ENCODE measurements at regions not wholly inside any gene's neighbourhood (a gene's known extent, or its start where the extent isn't known, plus 50 kb on each side); places are given as distances from the start of the nearest gene placed in this dataset.
A peak's percentile ranks its signal among the peaks of the same experiment; 100 is the strongest.
"Not testable (repeated sequence)": the region's sequence is repeated elsewhere in the genome, so short reads cannot be mapped to it uniquely, and the experiment has no call there.

GRCh38 chr6:71007298-71007697 is 50.4 kb upstream of the B3GAT2 start:
- not testable (repeated sequence) for H3K36me3 ChIP-seq (ENCODE audit: control insufficient read depth, low read length); H3K9me3 ChIP-seq (ENCODE audit: control insufficient read depth, insufficient read depth, low read length); H3K4me3 ChIP-seq (ENCODE audit: low read length); H3K79me2 ChIP-seq (ENCODE audit: control insufficient read depth, low read length); H3K27me3 ChIP-seq (ENCODE audit: control insufficient read depth, low read length); H3K9me2 ChIP-seq (replicated peaks; ENCODE audit: control insufficient read depth, low read length); H4K20me1 ChIP-seq (ENCODE audit: control insufficient read depth, insufficient read depth, low read depth, low read length); H3F3A ChIP-seq (ENCODE audit: control insufficient read depth, insufficient read depth); H3K4me2 ChIP-seq (ENCODE audit: low read length); H3K27ac ChIP-seq (ENCODE audit: low read depth, low read length)
- peaks cover 10% of the 10 kb centered on the region for H3K4me1 ChIP-seq (ENCODE audit: control insufficient read depth, low read length)

GRCh38 chr6:71011871-71012371 is 55.1 kb upstream of the B3GAT2 start:
- Histone ChIP-seq H3K36me3 (ENCODE audit: control insufficient read depth, low read length) (no peaks in the 10 kb centered on the region), H3K4me1 (ENCODE audit: control insufficient read depth, low read length) (peaks cover 20% of the 10 kb centered on the region), H3K79me2 (ENCODE audit: control insufficient read depth, low read length) (no peaks in the 10 kb centered on the region), H3K9me3 (ENCODE audit: control insufficient read depth, insufficient read depth, low read length) (no peaks in the 10 kb centered on the region), H4K20me1 (ENCODE audit: control insufficient read depth, insufficient read depth, low read depth, low read length) (no peaks in the 10 kb centered on the region), H3K4me3 (ENCODE audit: low read length) (peak overlapping the region; percentile 26; the same call in 1 of the 2 replicates), H3K4me2 (ENCODE audit: low read length) (peak overlapping the region; percentile 46), H3K27me3 (ENCODE audit: control insufficient read depth, low read length) (no peaks in the 10 kb centered on the region), H3K27ac (ENCODE audit: low read depth, low read length) (no peak overlapping the region), H3F3A (ENCODE audit: control insufficient read depth, insufficient read depth) (no peaks in the 10 kb centered on the region), H3K9me2 (replicated peaks; ENCODE audit: control insufficient read depth, low read length) (no peaks in the 10 kb centered on the region)
- TF ChIP-seq EZH2phosphoT487 (IDR thresholded peaks at IDR 0.05; ENCODE audit: borderline replicate concordance, low read length) = no peak
- no peak for TF ChIP-seq CTCF (IDR thresholded peaks at IDR 0.05; ENCODE audit: low read depth, low read length, poor library complexity, severe bottlenecking)

DNA sequence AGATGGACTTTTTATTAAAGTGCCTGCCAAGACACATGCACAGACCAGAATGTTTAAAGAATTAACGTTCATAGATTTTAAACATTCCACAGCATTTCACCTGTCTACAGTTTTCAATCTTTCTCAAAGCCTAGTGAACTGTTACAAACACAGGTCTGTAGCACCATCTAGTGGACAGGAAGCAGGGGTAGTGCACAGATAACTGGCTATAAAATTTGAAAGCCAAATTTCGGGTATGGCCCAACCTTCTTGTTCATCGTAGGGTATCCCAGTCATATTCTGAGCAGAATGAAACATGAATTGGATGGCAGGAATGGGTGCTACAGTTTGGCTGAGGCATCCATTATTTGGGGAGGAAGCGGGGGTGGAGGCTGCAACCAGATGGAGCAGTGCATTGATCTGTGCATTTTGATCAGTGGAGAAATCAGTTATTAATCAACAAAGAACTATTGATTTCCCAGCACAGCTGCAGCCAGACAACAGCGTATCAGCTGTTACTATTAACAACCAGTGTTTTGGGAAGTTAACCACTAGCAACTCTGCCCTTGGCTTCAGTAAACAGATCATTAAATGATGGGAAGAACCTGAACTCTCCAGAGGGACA is 56.1 kb upstream of the B3GAT2 start:
- Histone ChIP-seq H3K4me3 (ENCODE audit: low read length) (no peak overlapping the region), H3K9me3 (ENCODE audit: control insufficient read depth, insufficient read depth, low read length) (no peaks in the 10 kb centered on the region), H3K4me2 (ENCODE audit: low read length) (0 out of 2 replicates have a peak overlapping the region, but pooled peaks have one; percentile 10), H3F3A (ENCODE audit: control insufficient read depth, insufficient read depth) (no peaks in the 10 kb centered on the region), H3K79me2 (ENCODE audit: control insufficient read depth, low read length) (no peaks in the 10 kb centered on the region), H4K20me1 (ENCODE audit: control insufficient read depth, insufficient read depth, low read depth, low read length) (no peaks in the 10 kb centered on the region), H3K9me2 (replicated peaks; ENCODE audit: control insufficient read depth, low read length) (no peaks in the 10 kb centered on the region), H3K4me1 (ENCODE audit: control insufficient read depth, low read length) (peaks cover 20% of the 10 kb centered on the region), H3K27ac (ENCODE audit: low read depth, low read length) (no peak overlapping the region), H3K27me3 (ENCODE audit: control insufficient read depth, low read length) (no peaks in the 10 kb centered on the region), H3K36me3 (ENCODE audit: control insufficient read depth, low read length) (no peaks in the 10 kb centered on the region)
- TF ChIP-seq CTCF (IDR thresholded peaks at IDR 0.05; ENCODE audit: low read depth, low read length, poor library complexity, severe bottlenecking) = peak; percentile 85
- no peak for TF ChIP-seq EZH2phosphoT487 (IDR thresholded peaks at IDR 0.05; ENCODE audit: borderline replicate concordance, low read length)

GRCh38 chr6:71015392-71015791 is 58.5 kb upstream of the B3GAT2 start:
- H3K36me3 ChIP-seq (ENCODE audit: control insufficient read depth, low read length) = no peaks in the 10 kb centered on the region
- H3K27ac ChIP-seq (ENCODE audit: low read depth, low read length) = no peak overlapping the region
- H3K79me2 ChIP-seq (ENCODE audit: control insufficient read depth, low read length) = no peaks in the 10 kb centered on the region
- no peak overlapping the region for H3K4me3 ChIP-seq (ENCODE audit: low read length)
- H3K27me3 ChIP-seq (ENCODE audit: control insufficient read depth, low read length) = no peaks in the 10 kb centered on the region
- no peak overlapping the region for H3K4me2 ChIP-seq (ENCODE audit: low read length)
- H3K9me3 ChIP-seq (ENCODE audit: control insufficient read depth, insufficient read depth, low read length) = no peaks in the 10 kb centered on the region
- H4K20me1 ChIP-seq (ENCODE audit: control insufficient read depth, insufficient read depth, low read depth, low read length) = no peaks in the 10 kb centered on the region
- no peaks in the 10 kb centered on the region for H3K9me2 ChIP-seq (replicated peaks; ENCODE audit: control insufficient read depth, low read length)
- H3F3A ChIP-seq (ENCODE audit: control insufficient read depth, insufficient read depth) = no peaks in the 10 kb centered on the region
- TF ChIP-seq EZH2phosphoT487 (IDR thresholded peaks at IDR 0.05; ENCODE audit: borderline replicate concordance, low read length) = no peak
- peaks cover 20% of the 10 kb centered on the region for H3K4me1 ChIP-seq (ENCODE audit: control insufficient read depth, low read length)
